Fibroblast of mammary gland (primary cell): ENCODE measurements at regions not wholly inside any gene's neighbourhood (a gene's known extent, or its start where the extent isn't known, plus 50 kb on each side); places are given as distances from the start of the nearest gene placed in this dataset.

Experiments used
- DNase-seq: peaks from one replicate; pipeline ENCODE4 v3.0.0-alpha.2; 2010; ENCODE audit warnings: low read depth
- H3K4me3 ChIP-seq: 2 replicates; pipeline ENCODE4 v1.5.1; 2011; ENCODE audit warnings: low read depth, mild to moderate bottlenecking, low read length, moderate library complexity; ENCODE audit not compliant: control insufficient read depth
- TF ChIP-seq, protein P1 (sequence below): conservative IDR thresholded peaks from 2 replicates; pipeline ENCODE4 v1.5.1; 2011; ENCODE audit warnings: low read depth, low read length, inconsistent platforms; ENCODE audit not compliant: control insufficient read depth, insufficient read depth

DNA sequence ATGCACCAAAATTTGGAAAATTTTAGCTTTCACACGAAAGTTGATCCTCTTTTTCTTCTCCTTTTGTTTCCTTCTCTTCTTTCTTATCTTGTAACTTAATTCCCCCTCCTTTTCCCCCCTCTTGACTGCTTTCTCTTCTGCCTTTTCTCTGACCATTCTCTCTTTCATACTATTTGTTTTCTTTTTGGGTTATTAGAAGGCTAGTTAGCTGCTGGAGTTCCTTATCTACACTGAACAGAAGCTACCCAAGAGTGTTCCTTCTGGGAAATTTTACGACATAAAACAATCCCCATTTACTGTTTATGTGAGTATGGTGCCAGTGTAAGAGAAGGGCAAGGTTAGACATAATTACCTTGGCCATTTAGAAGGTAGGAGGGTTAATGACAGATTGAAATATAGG is 218.4 kb upstream of the DTNA start:
- DNase-seq = no peak
- TF ChIP-seq, protein P1, sequence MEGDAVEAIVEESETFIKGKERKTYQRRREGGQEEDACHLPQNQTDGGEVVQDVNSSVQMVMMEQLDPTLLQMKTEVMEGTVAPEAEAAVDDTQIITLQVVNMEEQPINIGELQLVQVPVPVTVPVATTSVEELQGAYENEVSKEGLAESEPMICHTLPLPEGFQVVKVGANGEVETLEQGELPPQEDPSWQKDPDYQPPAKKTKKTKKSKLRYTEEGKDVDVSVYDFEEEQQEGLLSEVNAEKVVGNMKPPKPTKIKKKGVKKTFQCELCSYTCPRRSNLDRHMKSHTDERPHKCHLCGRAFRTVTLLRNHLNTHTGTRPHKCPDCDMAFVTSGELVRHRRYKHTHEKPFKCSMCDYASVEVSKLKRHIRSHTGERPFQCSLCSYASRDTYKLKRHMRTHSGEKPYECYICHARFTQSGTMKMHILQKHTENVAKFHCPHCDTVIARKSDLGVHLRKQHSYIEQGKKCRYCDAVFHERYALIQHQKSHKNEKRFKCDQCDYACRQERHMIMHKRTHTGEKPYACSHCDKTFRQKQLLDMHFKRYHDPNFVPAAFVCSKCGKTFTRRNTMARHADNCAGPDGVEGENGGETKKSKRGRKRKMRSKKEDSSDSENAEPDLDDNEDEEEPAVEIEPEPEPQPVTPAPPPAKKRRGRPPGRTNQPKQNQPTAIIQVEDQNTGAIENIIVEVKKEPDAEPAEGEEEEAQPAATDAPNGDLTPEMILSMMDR = no peak
- H3K4me3 ChIP-seq = no peak overlapping the region

DNA sequence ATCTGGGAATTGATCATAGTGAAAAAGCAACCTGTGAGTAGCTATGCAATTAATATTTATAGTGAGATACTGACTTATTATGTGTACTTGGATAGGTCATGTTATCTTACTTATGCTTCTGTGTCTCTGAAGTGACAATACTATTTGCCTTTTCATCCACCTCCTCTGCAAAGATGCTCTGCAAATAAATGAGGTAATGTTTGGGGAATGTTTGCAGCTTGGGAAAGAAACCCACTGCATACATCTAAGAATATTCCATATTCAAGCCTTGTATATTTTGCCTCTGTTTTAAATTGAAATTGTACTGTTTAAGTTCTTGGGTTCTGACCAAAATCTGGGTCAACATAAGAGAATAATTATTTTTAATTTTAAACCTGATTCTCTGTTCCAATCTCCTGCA is 217.4 kb upstream of the DTNA start:
- no peak overlapping the region for H3K4me3 ChIP-seq
- TF ChIP-seq, protein P1 = no peak
- no peak for DNase-seq

DNA sequence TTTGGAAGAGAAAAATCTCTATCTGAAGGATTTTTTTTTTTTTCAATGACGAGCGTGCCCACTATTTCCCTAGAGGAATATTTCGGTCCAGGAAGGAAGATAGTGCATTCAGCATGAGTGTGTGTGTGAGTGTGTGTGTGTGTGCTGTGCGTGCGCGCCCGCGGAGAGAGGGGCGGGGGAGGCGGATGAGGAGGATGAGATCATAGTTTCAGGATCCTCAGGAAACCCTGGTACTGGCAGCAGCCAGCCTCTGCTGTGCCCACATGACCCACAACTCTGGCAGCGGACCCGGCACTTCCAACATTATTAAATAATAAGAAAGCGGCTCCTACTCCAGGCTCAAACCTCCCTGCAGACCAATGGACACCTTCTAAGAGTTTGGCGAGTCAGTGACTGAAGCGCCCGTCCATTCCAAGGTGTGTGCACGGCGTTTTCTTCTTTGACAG is 217.0 kb upstream of the DTNA start:
- TF ChIP-seq, protein P1 = no peak
- DNase-seq = peak; percentile 71
- H3K4me3 ChIP-seq = peak overlapping the region; percentile 42

DNA sequence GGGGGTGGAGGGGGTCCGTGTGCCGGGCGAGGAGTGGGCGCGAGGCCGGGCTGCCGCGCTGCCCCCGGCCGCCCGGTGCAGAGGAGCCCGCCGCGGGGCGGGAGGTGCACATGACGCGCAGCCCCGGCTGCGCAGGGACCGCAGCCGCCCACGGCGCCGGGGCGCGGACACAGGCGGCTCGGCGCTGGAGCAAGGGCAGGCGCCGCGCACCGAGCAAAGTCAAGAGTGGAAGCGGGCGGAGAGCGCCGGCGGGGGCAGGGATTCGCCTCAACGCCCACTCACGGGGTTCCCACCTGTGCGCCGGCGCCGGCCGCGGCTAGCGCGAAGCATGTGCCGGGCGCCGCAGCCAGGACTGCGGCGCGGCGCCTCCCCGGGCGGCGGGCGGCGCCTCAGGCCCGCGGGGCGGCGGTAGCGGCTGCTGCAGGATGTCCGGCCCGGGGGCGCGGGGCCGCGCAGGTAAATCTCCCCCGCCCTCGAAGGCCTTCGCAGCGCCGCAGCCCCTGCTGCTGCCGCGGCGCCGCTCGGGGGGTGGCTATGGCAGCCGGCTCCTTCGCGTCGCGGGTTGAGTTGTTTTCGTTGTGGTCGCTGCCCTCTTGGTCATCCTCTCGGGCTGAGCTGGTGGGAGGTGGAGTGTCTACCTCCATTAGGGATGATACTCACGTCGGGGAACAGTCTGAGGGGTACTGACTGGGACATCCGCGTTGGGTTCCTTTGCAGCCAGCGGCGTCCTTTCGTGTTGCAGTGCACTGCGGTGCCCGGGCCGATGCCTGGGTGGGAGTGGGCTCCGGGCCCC is 216.3 kb upstream of the DTNA start:
- no peak for DNase-seq
- TF ChIP-seq, protein P1 = no peak
- peak overlapping the region; percentile 42 for H3K4me3 ChIP-seq

DNA sequence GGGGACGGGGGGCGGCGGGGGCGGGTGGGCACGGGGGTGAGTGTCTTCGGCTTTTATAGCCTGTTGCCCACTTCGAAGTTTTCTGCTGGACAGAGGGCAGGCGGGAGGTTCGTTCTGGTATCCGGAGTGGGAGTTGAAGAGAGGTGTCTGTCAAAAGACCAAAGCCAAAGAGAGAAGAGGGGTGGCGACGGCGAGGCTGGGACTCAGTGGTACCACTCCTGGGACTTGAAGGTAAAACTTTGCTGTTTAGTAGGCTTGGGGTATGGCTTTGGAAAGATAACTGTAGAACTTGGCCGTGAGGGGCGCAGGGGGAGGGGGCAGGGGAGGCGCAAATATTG is 215.8 kb upstream of the DTNA start:
- H3K4me3 ChIP-seq = no peak overlapping the region
- TF ChIP-seq, protein P1 = no peak
- no peak for DNase-seq

DNA sequence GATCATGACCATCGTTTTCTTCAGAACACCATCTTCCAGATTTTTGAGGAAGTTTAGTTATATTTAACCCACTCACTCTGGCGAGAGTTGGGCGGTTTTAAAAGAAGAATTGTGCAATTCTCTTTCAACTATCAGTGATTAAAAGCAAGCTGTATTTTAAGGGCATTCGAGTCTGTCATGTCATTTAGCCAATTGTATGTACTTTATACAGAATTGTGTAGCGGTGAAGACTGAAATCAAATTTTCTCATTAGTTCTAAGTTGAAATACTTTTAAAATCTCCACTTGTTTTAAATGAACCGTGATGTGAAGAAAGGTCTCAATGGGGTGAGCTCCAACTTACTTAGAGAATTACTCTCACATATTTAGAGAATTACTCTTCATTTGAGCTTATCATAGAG is 214.6 kb upstream of the DTNA start:
- DNase-seq = peak; percentile 11

More for the DNA sequence above, 214.6 kb upstream of the DTNA start:
- TF ChIP-seq, protein P1 = no peak
- H3K4me3 ChIP-seq = no peak overlapping the region
